Esophagus squamous epithelium (tissue), 4 donors: ENCODE measurements at regions not wholly inside any gene's neighbourhood (a gene's known extent, or its start where the extent isn't known, plus 50 kb on each side); places are given as distances from the start of the nearest gene placed in this dataset.

Experiments
- POLR2A ChIP-seq, 4 donors: fragments of 450-650 bp; IDR thresholded peaks; one replicate each; pipeline ENCODE4 v1.6.1; 2017; ENCODE audit warnings: antibody characterized with exemption in 4 of 4, mild to moderate bottlenecking in 4 of 4, moderate library complexity in 3 of 4
- TF ChIP-seq, protein P1 (sequence below), 6 experiments: fragments of 450-650 bp in 4 of 6; fragments of 200-600 bp in 2 of 6; sonication (generic) in 2 of 6; IDR thresholded peaks; one replicate each; pipeline ENCODE4 v1.5.1; 2016 to 2019; ENCODE audit warnings: antibody characterized with exemption in 6 of 6, mild to moderate bottlenecking in 4 of 6, moderate library complexity in 4 of 6

DNA sequence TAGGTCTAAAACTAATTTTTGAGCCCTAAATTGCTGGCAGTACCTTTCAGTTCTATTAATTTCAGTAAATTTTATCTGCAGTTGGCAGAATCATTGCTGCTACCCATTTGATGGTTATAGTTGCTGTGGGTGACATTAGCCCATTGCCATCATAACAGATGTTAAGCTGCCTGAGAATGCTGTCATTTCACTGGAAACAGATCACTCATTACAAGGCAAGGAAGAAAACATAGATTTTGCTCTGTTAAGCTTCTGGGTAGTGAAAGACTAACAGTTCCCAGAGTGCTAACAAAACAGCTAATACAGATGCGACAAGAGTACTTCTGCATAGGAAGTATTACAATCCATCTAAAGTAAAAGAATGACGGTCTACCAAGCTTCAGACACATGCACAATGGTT, 213.2 kb downstream of the SPANXN3 start:
- TF ChIP-seq, protein P1, sequence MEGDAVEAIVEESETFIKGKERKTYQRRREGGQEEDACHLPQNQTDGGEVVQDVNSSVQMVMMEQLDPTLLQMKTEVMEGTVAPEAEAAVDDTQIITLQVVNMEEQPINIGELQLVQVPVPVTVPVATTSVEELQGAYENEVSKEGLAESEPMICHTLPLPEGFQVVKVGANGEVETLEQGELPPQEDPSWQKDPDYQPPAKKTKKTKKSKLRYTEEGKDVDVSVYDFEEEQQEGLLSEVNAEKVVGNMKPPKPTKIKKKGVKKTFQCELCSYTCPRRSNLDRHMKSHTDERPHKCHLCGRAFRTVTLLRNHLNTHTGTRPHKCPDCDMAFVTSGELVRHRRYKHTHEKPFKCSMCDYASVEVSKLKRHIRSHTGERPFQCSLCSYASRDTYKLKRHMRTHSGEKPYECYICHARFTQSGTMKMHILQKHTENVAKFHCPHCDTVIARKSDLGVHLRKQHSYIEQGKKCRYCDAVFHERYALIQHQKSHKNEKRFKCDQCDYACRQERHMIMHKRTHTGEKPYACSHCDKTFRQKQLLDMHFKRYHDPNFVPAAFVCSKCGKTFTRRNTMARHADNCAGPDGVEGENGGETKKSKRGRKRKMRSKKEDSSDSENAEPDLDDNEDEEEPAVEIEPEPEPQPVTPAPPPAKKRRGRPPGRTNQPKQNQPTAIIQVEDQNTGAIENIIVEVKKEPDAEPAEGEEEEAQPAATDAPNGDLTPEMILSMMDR (IDR thresholded peaks at IDR 0.05) = no peak
- no peak for TF ChIP-seq POLR2A (IDR thresholded peaks at IDR 0.05)
